HepG2 (cell line): ENCODE measurements at regions not wholly inside any gene's neighbourhood (a gene's known extent, or its start where the extent isn't known, plus 50 kb on each side); places are given as distances from the start of the nearest gene placed in this dataset.

Experiments
- ATAC-seq: fragments of 200-7000 bp; cut with Tn5 transposase; 3 replicates; pipeline ENCODE4 v1.9.1; 2020; ENCODE audit warnings: mild to moderate bottlenecking, moderate library complexity
- BruUV-seq: library from RNA; stranded (reverse); fragments of 400-500 nt; replicated peaks from 2 replicates; lab custom pipeline; 2021; lab: Mats Ljungman, UMichigan
- CTCF ChIA-PET: fragments of 300-600 bp; formaldehyde crosslinking; extraction: SDS; loops from one replicate; lab custom pipeline; 2021; ENCODE audit warnings: low total read pairs, inconsistent platforms, low intra/inter-chr PET ratio; lab: Yijun Ruan, JAX
- POLR2A ChIA-PET: fragments of 350-600 bp; sonication (Branson Sonifier 250); formaldehyde crosslinking; loops from one replicate; lab custom pipeline; 2020; ENCODE audit warnings: antibody characterized with exemption, inconsistent platforms; lab: Yijun Ruan, JAX
- DNase-seq: peaks from one replicate; pipeline ENCODE4 v3.0.0-alpha.2; 2015; ENCODE audit warnings: low spot score
- FAIRE-seq: peaks from 3 replicates; lab custom pipeline; 2011; peaks lifted over from hg19 to GRCh38; lab: Jason Lieb, UNC
- H2AFZ ChIP-seq: one replicate; pipeline ENCODE4 v1.6.1; 2011; ENCODE audit warnings: low read length, inconsistent platforms
- H3K27ac ChIP-seq: fragments of 300-600 bp; 3 replicates; pipeline ENCODE4 v1.8.0; 2011; ENCODE audit warnings: mixed run types, mild to moderate bottlenecking, mixed read lengths, low read length, inconsistent platforms; ENCODE audit not compliant: insufficient read depth; ENCODE audit errors: extremely low read length
- H3K27me3 ChIP-seq, 2 experiments: fragments of 200-600 bp in 1 of 2; 2 replicates in 1 of 2; 3 replicates in 1 of 2; pipeline versions ENCODE4 v1.6.0 to v1.8.0; 2011; ENCODE audit warnings: low read length in 2 of 2, mild to moderate bottlenecking in 2 of 2, moderate library complexity in 2 of 2, inconsistent platforms in 1 of 2; ENCODE audit not compliant: insufficient read depth in 2 of 2, control insufficient read depth in 1 of 2
- H3K36me3 ChIP-seq, 2 experiments: fragments of 200-600 bp in 1 of 2; replicated peaks in 1 of 2; 2 replicates in 1 of 2; 3 replicates in 1 of 2; pipeline versions ENCODE4 v1.5.1 to v1.8.0; 2011; ENCODE audit warnings: low read length in 2 of 2, inconsistent platforms in 1 of 2; ENCODE audit not compliant: insufficient read depth in 2 of 2, control insufficient read depth in 1 of 2
- H3K4me1 ChIP-seq: 2 replicates; pipeline ENCODE4 v1.5.1; 2012; ENCODE audit warnings: low read length, inconsistent platforms; ENCODE audit not compliant: insufficient read depth
- H3K4me2 ChIP-seq: 2 replicates; pipeline ENCODE4 v1.6.0; 2011; ENCODE audit warnings: low read depth, low read length, inconsistent platforms
- H3K4me3 ChIP-seq, 3 experiments: fragments of 200-600 bp in 1 of 3; sonication (generic), shearing (Covaris generic) in 1 of 3; replicated peaks in 1 of 3; 2 replicates each; pipeline ENCODE4 v1.5.1; 2011 to 2016; ENCODE audit warnings: low read length in 3 of 3, inconsistent platforms in 2 of 3, low read depth in 2 of 3, mild to moderate bottlenecking in 2 of 3, control low read depth in 1 of 3, mixed read lengths in 1 of 3; ENCODE audit not compliant: insufficient read depth in 1 of 3
- H3K79me2 ChIP-seq: one replicate; pipeline ENCODE4 v1.6.1; 2011; ENCODE audit warnings: low read length, inconsistent platforms; ENCODE audit not compliant: insufficient read depth
- H3K9ac ChIP-seq: 2 replicates; pipeline ENCODE4 v1.6.0; 2011; ENCODE audit warnings: mild to moderate bottlenecking, low read depth, low read length, inconsistent platforms; ENCODE audit not compliant: insufficient read depth
- H3K9me3 ChIP-seq: 2 replicates; pipeline ENCODE4 v1.5.1; 2012; ENCODE audit warnings: mild to moderate bottlenecking, low read length
- H4K20me1 ChIP-seq: 2 replicates; pipeline ENCODE4 v1.6.0; 2011; ENCODE audit warnings: inconsistent platforms, mild to moderate bottlenecking, low read length, moderate library complexity; ENCODE audit not compliant: insufficient read depth
- GLI4 ChIP-seq: sonication (generic); formaldehyde crosslinking; IDR thresholded peaks from 2 replicates; pipeline ENCODE4 v1.5.1; 2020; ENCODE audit warnings: missing genetic modification reagents, mild to moderate bottlenecking, moderate library complexity, borderline replicate concordance
- KAT2B ChIP-seq: fragments of 150-350 bp; IDR thresholded peaks from 2 replicates; pipeline ENCODE4 v1.6.1; 2014; ENCODE audit warnings: low read depth, low read length, borderline replicate concordance
- MYC ChIP-seq: sonication (generic); formaldehyde crosslinking; IDR thresholded peaks from 2 replicates; pipeline ENCODE4 v1.9.0; 2021; ENCODE audit warnings: missing genetic modification reagents, borderline replicate concordance
- PRMT3 ChIP-seq: sonication (generic); formaldehyde crosslinking; IDR thresholded peaks from 2 replicates; pipeline ENCODE4 v1.8.1; 2022; ENCODE audit warnings: low read depth, mild to moderate bottlenecking, moderate library complexity, missing genetic modification reagents, borderline replicate concordance
- RARA ChIP-seq: IDR thresholded peaks from 2 replicates; pipeline ENCODE4 v1.6.1; 2016; ENCODE audit warnings: missing genetic modification reagents, missing compliant biosample characterization
- TAF1 ChIP-seq: sonication (generic); formaldehyde crosslinking; IDR thresholded peaks from 2 replicates; pipeline ENCODE4 v1.4.0; 2020; ENCODE audit warnings: missing genetic modification reagents
- ZFP1 ChIP-seq: IDR thresholded peaks from 2 replicates; pipeline ENCODE4 v1.6.1; 2016
- ZNF124 ChIP-seq: sonication (generic); formaldehyde crosslinking; IDR thresholded peaks from 2 replicates; pipeline ENCODE4 v1.4.0; 2020; ENCODE audit warnings: missing genetic modification reagents
- ZNF749 ChIP-seq: sonication (generic); formaldehyde crosslinking; IDR thresholded peaks from 2 replicates; pipeline ENCODE4 v1.8.0; 2022; ENCODE audit warnings: mild to moderate bottlenecking, missing genetic modification reagents, moderate library complexity, borderline replicate concordance
- ZNF782 ChIP-seq: sonication (generic); formaldehyde crosslinking; IDR thresholded peaks from 2 replicates; pipeline ENCODE4 v1.4.0; 2020; ENCODE audit warnings: missing genetic modification reagents, mild to moderate bottlenecking, borderline replicate concordance
- WGBS: methylation state at CpG from one replicate; pipeline ENCODE4 v1.1.6; 2017; ENCODE audit warnings: low lambda C conversion rate; 5-methylcytosine and 5-hydroxymethylcytosine counted together
- in situ Hi-C: cut with HindIII; loops from 2 replicates; pipeline ENCODE4 v1.10.0; 2017; ENCODE audit warnings: low pct_unique_long_range_greater_than_20kb; ENCODE audit not compliant: extremely low pct_ligation_motif_present
- intact Hi-C: fragments of 100-400 bp; cut with micrococcal nuclease; formaldehyde crosslinking; loops from one replicate; pipeline ENCODE4 v1.10.0; 2022; ENCODE audit not compliant: unreplicated experiment
- TF ChIP-seq, protein P1 (sequence below): sonication (generic); formaldehyde crosslinking; conservative IDR thresholded peaks from 2 replicates; pipeline ENCODE4 v1.8.0; 2022; ENCODE audit warnings: low read depth, missing genetic modification reagents
- TF ChIP-seq, protein P2 (sequence below): sonication (generic); formaldehyde crosslinking; IDR thresholded peaks from 2 replicates; pipeline ENCODE4 v1.4.0; 2020; ENCODE audit warnings: mild to moderate bottlenecking, missing genetic modification reagents
- TF ChIP-seq, protein P3 (sequence below): sonication (generic); formaldehyde crosslinking; conservative IDR thresholded peaks from 2 replicates; pipeline ENCODE4 v1.4.0; 2020; ENCODE audit warnings: missing genetic modification reagents

DNA sequence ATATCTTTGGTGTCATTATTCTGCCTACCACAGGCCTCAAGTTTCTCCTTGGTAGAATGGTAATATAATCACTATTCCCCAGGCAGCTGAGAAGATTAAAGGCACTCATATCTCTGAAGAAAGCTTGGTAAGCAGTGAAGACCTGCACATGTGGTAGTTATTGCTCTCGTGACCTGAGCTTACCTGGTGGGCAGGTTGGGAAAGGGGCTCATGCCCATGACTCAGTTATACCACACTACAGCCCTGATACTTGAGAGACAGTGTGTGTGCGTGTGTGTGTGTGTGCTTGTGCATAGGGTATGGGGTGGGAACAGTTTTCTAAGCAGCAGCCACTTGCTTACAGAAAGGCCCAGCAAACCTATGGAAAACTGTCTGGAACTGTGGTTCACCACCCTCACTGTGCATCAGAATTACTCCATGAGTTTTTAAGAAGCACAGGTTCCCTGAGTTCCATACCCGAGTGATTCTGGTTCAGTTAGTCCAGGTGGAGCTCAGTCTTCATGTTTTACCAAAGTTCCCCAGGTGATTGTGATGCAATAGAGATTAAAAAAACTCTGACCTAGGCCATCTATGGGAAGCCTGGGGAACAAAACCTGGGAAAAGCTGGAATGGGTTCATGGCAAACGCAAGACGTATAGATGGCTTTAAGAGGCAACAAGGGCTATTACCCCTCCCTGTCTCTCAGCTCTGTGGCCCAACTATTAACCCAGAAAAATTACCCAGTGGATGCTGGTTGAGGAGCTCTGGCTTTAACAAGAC, 79.0 kb upstream of the ZBED5 start:
- no peak overlapping the region for H3K9ac ChIP-seq
- no peak overlapping the region for H3K4me2 ChIP-seq
- peaks cover 0 to 32% of the 10 kb centered on the region in 2 experiments; a peak in 3 of 5 replicates for H3K27me3 ChIP-seq
- no peak for ATAC-seq
- no TSS peak for BruUV-seq
- no peak overlapping the region for H3K4me3 ChIP-seq
- FAIRE-seq: no peak
- no peaks in the 10 kb centered on the region for H3K79me2 ChIP-seq
- TF ChIP-seq ZFP1 (CRISPR knock-in tag): no peak
- TF ChIP-seq ZNF782: no peak
- no peak for TF ChIP-seq TAF1 (CRISPR knock-in tag)
- no peak for TF ChIP-seq GLI4
- H3K4me1 ChIP-seq: peaks cover 12% of the 10 kb centered on the region
- intact Hi-C loops (no loop called here), in situ Hi-C loops (loop anchor here (25.0 kb wide), 1 partner anchor 850 kb away; no protein-coding TSS in a partner anchor)
- CTCF ChIA-PET: no interaction called here
- 25% methylated on average over 5 of the region's 5 CpGs for WGBS
- DNase-seq: no peak
- H3K9me3 ChIP-seq: no peaks in the 10 kb centered on the region
- no peak overlapping the region for H2AFZ ChIP-seq
- H3K27ac ChIP-seq: no peak overlapping the region
- POLR2A ChIA-PET: no interaction called here
- H3K36me3 ChIP-seq: no peaks in the 10 kb centered on the region
- no peaks in the 10 kb centered on the region for H4K20me1 ChIP-seq

DNA sequence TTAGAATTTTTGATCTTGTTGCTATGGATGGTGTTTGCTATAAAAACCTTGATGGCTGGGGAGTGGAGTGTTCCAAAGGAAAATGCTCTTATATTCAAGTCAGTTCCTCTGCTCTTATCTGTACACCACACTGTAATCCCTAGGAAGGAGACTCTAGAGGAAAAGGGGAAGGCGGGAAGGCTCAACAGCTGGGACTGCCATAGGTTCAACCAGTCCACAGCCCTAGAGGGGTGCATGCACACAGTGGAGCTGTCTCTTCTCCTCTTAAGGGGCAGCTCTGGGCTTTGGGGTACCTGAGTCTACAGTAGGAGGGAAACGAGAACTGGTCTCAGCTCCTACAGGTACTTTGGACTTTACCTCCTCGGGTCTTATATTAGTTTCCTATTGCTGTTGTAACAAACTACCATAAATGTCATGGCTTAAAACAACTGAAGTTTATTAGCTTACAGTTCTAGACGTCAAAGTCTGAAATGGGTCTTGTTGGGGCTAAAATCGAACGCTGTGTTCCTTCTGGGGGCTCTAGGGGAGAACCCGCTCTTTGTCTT, 77.2 kb upstream of the ZBED5 start:
- Histone ChIP-seq H3K27ac (no peak overlapping the region), H3K79me2 (no peaks in the 10 kb centered on the region), H3K9ac (no peak overlapping the region), H3K9me3 (no peaks in the 10 kb centered on the region), H3K4me2 (no peak overlapping the region), H3K4me1 (peaks cover 19% of the 10 kb centered on the region), H3K4me3 (no peak overlapping the region), H3K27me3 (peaks cover 2 to 49% of the 10 kb centered on the region in 2 experiments; a peak in 4 of 5 replicates), H2AFZ (no peak overlapping the region), H4K20me1 (no peaks in the 10 kb centered on the region), H3K36me3 (no peaks in the 10 kb centered on the region)
- in situ Hi-C loops: loop anchor here (25.0 kb wide), 1 partner anchor 852 kb away; no protein-coding TSS in a partner anchor
- ChIA-PET POLR2A (interaction anchor here (1.2 kb wide), 1 partner anchor 126 kb away, joined by 4 read pairs; the partner anchor contains the start of gene EIF4G2), CTCF (interaction anchor here (2.2 kb wide), 1 partner anchor 87 kb away, joined by 21 read pairs; no protein-coding TSS in a partner anchor)
- FAIRE-seq (no peak), DNase-seq (no peak), ATAC-seq (no peak)
- no TSS peak for BruUV-seq
- 22% methylated on average over 7 of the region's 7 CpGs for WGBS
- intact Hi-C loops: no loop called here
- TF ChIP-seq, protein P1, sequence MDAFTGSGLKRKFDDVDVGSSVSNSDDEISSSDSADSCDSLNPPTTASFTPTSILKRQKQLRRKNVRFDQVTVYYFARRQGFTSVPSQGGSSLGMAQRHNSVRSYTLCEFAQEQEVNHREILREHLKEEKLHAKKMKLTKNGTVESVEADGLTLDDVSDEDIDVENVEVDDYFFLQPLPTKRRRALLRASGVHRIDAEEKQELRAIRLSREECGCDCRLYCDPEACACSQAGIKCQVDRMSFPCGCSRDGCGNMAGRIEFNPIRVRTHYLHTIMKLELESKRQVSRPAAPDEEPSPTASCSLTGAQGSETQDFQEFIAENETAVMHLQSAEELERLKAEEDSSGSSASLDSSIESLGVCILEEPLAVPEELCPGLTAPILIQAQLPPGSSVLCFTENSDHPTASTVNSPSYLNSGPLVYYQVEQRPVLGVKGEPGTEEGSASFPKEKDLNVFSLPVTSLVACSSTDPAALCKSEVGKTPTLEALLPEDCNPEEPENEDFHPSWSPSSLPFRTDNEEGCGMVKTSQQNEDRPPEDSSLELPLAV: no peak
- TF ChIP-seq KAT2B: no peak
- no peak for TF ChIP-seq ZNF749 (CRISPR knock-in tag)
- no peak for TF ChIP-seq ZNF124 (CRISPR knock-in tag)
- TF ChIP-seq, protein P2, sequence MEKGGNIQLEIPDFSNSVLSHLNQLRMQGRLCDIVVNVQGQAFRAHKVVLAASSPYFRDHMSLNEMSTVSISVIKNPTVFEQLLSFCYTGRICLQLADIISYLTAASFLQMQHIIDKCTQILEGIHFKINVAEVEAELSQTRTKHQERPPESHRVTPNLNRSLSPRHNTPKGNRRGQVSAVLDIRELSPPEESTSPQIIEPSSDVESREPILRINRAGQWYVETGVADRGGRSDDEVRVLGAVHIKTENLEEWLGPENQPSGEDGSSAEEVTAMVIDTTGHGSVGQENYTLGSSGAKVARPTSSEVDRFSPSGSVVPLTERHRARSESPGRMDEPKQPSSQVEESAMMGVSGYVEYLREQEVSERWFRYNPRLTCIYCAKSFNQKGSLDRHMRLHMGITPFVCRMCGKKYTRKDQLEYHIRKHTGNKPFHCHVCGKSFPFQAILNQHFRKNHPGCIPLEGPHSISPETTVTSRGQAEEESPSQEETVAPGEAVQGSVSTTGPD (CRISPR knock-in tag): no peak
- TF ChIP-seq MYC (CRISPR knock-in tag): no peak
- TF ChIP-seq, protein P3, sequence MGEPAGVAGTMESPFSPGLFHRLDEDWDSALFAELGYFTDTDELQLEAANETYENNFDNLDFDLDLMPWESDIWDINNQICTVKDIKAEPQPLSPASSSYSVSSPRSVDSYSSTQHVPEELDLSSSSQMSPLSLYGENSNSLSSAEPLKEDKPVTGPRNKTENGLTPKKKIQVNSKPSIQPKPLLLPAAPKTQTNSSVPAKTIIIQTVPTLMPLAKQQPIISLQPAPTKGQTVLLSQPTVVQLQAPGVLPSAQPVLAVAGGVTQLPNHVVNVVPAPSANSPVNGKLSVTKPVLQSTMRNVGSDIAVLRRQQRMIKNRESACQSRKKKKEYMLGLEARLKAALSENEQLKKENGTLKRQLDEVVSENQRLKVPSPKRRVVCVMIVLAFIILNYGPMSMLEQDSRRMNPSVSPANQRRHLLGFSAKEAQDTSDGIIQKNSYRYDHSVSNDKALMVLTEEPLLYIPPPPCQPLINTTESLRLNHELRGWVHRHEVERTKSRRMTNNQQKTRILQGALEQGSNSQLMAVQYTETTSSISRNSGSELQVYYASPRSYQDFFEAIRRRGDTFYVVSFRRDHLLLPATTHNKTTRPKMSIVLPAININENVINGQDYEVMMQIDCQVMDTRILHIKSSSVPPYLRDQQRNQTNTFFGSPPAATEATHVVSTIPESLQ (CRISPR knock-in tag): no peak
- TF ChIP-seq RARA (CRISPR knock-in tag): no peak
- no peak for TF ChIP-seq PRMT3
